DMS79 treated with DMSO at 0.1 percent for 48 hours (cell line): ENCODE measurements at regions not wholly inside any gene's neighbourhood (a gene's known extent, or its start where the extent isn't known, plus 50 kb on each side); places are given as distances from the start of the nearest gene placed in this dataset.

Experiments used
- DNase-seq: peaks from one replicate; lab custom pipeline; 2025; lab: John Stamatoyannopoulos, UW

GRCh38 chr5:38207343-38207742 is 51.0 kb upstream of the EGFLAM start:
- no peak for DNase-seq

- no peak for DNase-seq
Measured at GRCh38 chr5:38202741-38203140, 55.6 kb upstream of the EGFLAM start.

- no peak for DNase-seq
Measured at GRCh38 chr5:38200872-38201557, 57.3 kb upstream of the EGFLAM start.

GRCh38 chr5:38197118-38197517 is 61.2 kb upstream of the EGFLAM start:
- no peak for DNase-seq

GRCh38 chr5:38193015-38193581 is 65.3 kb upstream of the EGFLAM start:
- peak; percentile 51 for DNase-seq

- DNase-seq = no peak
Measured at GRCh38 chr5:38191693-38192092, 66.7 kb upstream of the EGFLAM start.

GRCh38 chr5:38190111-38190510 is 68.2 kb upstream of the EGFLAM start:
- DNase-seq = no peak

- DNase-seq = peak; percentile 25
Measured at GRCh38 chr5:38189081-38189504, 69.3 kb upstream of the EGFLAM start.

- DNase-seq = no peak
Measured at GRCh38 chr5:38188591-38188990, 69.8 kb upstream of the EGFLAM start.

- DNase-seq = peak; percentile 96
Measured at GRCh38 chr5:38187532-38187931, 70.8 kb upstream of the EGFLAM start.

- no peak for DNase-seq
Measured at GRCh38 chr5:38184627-38185026, 73.7 kb upstream of the EGFLAM start.

GRCh38 chr5:38182991-38183390 is 75.4 kb upstream of the EGFLAM start:
- DNase-seq = no peak

GRCh38 chr5:38168029-38168428 is 90.3 kb upstream of the EGFLAM start:
- DNase-seq = no peak

- DNase-seq = peak; percentile 11
Measured at GRCh38 chr5:38167562-38167996, 90.8 kb upstream of the EGFLAM start.

- DNase-seq = no peak
Measured at GRCh38 chr5:38166832-38167231, 91.5 kb upstream of the EGFLAM start.

- no peak for DNase-seq
Measured at GRCh38 chr5:38165435-38165834, 92.9 kb upstream of the EGFLAM start.

- no peak for DNase-seq
Measured at GRCh38 chr5:38164776-38165399, 93.5 kb upstream of the EGFLAM start.

- no peak for DNase-seq
Measured at GRCh38 chr5:38163636-38164237, 94.6 kb upstream of the EGFLAM start.

- DNase-seq = no peak
Measured at GRCh38 chr5:38162625-38163024, 95.7 kb upstream of the EGFLAM start.

- DNase-seq = no peak
Measured at GRCh38 chr5:38157024-38157423, 101.3 kb upstream of the EGFLAM start.

- DNase-seq = no peak
Measured at GRCh38 chr5:38154615-38155204, 103.6 kb upstream of the EGFLAM start.

GRCh38 chr5:38151878-38152277 is 106.5 kb upstream of the EGFLAM start:
- no peak for DNase-seq

GRCh38 chr5:38149815-38150195 is 108.6 kb upstream of the EGFLAM start:
- DNase-seq = no peak
